Suprapubic skin (tissue), 4 donors: ENCODE measurements at regions not wholly inside any gene's neighbourhood (a gene's known extent, or its start where the extent isn't known, plus 50 kb on each side); places are given as distances from the start of the nearest gene placed in this dataset.

Source experiments
- CTCF ChIP-seq, 2 donors: fragments of 200-600 bp in 1 of 2; fragments of 450-650 bp in 1 of 2; sonication (generic) in 1 of 2; IDR thresholded peaks; one replicate each; pipeline ENCODE4 v1.5.1; 2016 to 2019; ENCODE audit warnings: antibody characterized with exemption in 2 of 2, mild to moderate bottlenecking in 1 of 2, moderate library complexity in 1 of 2
- EP300 ChIP-seq: sonication (generic); formaldehyde crosslinking; IDR thresholded peaks from one replicate; pipeline ENCODE4 v1.6.1; 2017; ENCODE audit warnings: antibody characterized with exemption
- POLR2A ChIP-seq, 2 donors: fragments of 450-650 bp; IDR thresholded peaks; one replicate each; pipeline ENCODE4 v1.6.1; 2017; ENCODE audit warnings: antibody characterized with exemption in 2 of 2, mild to moderate bottlenecking in 2 of 2, moderate library complexity in 2 of 2
- POLR2AphosphoS5 ChIP-seq, 3 donors: sonication (generic); formaldehyde crosslinking; IDR thresholded peaks; one replicate each; pipeline ENCODE4 v1.6.1; 2017; ENCODE audit warnings: antibody characterized with exemption in 3 of 3

DNA sequence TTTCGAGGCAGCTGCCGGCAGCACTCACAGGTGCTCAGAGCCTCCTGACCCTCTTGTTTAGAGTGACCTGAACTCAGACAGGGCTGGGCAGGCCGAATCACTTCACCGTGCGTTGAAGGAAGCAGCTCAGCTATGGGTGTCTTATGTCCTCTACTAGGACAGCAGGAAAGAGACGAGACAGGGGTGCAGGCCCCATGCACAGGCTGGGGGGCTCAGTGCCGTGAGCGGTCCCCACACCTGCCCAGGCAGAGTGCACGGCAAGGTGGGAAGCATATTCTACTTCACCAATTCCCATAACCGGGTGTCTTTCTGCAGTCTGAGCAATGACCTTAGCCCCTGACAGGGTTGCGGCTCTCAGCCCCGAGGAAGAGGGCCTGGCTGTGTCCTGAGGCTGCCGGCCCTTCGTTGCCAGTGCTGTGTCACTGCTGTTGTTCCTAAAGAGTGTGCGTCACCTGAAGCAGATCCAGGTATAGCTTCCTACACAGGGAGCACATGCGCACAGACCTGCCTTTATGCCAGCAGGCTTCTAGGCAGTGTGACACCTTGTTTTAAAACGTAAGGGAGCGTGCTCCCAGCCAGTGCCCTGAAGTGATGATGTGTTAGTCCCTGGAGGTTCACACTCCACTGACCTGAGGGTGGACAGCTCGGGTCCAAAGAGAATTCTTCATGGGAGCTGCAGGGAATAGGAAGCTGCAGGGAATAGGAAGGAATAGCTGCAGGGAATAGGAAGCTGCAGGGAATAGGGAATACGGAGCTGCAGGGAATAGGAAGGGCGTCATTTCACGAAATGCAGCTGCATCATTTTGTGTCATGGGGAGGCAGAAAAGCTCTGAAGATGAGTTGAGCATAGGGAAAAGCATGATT is 207.9 kb upstream of the SALL3 start:
- TF ChIP-seq CTCF (IDR thresholded peaks at IDR 0.05), result no peak
- TF ChIP-seq POLR2AphosphoS5 (IDR thresholded peaks at IDR 0.05), result no peak
- no peak for TF ChIP-seq POLR2A (IDR thresholded peaks at IDR 0.05)
- TF ChIP-seq EP300, result no peak
